Retinal pigment epithelial cell (primary cell): ENCODE measurements at regions not wholly inside any gene's neighbourhood (a gene's known extent, or its start where the extent isn't known, plus 50 kb on each side); places are given as distances from the start of the nearest gene placed in this dataset.

Experiments used
- DNase-seq: peaks from one replicate; pipeline ENCODE4 v3.0.0-alpha.2; 2010; ENCODE audit warnings: low read depth
- H3K4me3 ChIP-seq: 2 replicates; pipeline ENCODE4 v1.5.1; 2011; ENCODE audit warnings: mild to moderate bottlenecking, low read length, control low read depth, moderate library complexity
- CTCF ChIP-seq: conservative IDR thresholded peaks from 2 replicates; pipeline ENCODE4 v1.5.1; 2011; ENCODE audit warnings: low read depth, low read length, control low read depth, inconsistent platforms

DNA sequence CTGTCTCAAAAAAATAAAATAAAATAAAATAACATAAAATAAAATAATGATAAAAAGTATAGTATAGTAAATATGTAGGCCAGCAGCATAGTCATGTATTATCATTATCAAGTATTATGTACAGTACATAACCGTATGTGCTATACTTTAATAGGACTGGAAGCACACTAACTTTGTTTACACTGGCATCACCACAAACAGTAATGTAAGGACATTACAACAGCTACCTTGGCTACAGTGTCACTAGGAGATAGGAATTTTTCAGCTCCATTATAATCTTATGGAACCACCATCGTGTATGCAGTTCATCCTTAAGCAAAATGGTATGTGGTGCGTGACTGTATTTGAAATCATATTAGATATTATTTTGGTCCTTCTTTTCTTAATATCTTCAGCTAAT lies 1163.5 kb upstream of the LRRTM3 start:
- DNase-seq = no peak
- TF ChIP-seq CTCF = no peak
- no peak overlapping the region for H3K4me3 ChIP-seq

GRCh38 chr10:65765006-65765541 lies 1160.8 kb upstream of the LRRTM3 start:
- no peak overlapping the region for H3K4me3 ChIP-seq
- no peak for TF ChIP-seq CTCF
- DNase-seq = no peak

GRCh38 chr10:65769828-65770227 lies 1156.0 kb upstream of the LRRTM3 start:
- TF ChIP-seq CTCF = no peak
- DNase-seq = no peak

DNA sequence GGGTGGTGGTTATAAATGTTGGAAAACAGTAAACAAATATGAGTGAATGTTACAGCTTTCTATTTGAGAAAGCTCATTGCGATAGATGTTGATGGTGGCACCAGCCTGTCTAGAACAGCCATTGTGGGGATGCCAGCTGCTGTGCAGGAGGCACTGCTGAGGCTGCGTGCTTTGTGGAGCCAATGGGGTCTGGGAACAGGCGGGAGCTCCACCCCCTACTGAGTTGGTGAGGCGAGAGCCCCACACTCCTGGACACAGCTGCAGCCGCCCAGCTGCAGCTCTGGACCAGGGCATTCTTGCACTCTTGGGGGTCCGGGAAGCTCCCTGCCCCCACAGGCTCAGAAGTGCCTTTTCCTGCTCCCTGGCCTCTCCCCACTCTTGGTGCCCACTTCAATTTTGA lies 1147.1 kb upstream of the LRRTM3 start:
- TF ChIP-seq CTCF = no peak
- no peak overlapping the region for H3K4me3 ChIP-seq
- no peak for DNase-seq

More at GRCh38 chr10:65769828-65770227, 1156.0 kb upstream of the LRRTM3 start:
- H3K4me3 ChIP-seq = no peak overlapping the region

DNA sequence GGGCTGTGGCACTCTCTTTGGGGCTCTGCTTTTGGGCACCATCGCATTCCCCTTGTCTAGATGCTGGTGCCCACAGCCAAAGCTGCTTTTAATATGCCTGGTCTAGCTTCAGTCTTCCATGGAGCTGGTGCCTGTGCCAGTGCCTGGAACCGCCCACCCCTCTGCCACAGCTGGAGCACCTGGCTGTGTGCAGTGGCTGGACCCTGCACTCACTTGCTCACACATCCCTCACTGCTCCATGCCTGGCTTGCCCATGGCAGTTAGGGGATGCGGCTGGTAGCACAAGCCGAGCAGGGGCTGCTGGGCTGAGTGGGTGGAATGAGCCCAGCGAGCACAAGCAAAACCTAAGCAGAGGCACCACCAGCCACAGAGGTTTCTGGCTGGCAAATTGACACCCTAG lies 1145.9 kb upstream of the LRRTM3 start:
- H3K4me3 ChIP-seq = no peak overlapping the region
- TF ChIP-seq CTCF = no peak

DNA sequence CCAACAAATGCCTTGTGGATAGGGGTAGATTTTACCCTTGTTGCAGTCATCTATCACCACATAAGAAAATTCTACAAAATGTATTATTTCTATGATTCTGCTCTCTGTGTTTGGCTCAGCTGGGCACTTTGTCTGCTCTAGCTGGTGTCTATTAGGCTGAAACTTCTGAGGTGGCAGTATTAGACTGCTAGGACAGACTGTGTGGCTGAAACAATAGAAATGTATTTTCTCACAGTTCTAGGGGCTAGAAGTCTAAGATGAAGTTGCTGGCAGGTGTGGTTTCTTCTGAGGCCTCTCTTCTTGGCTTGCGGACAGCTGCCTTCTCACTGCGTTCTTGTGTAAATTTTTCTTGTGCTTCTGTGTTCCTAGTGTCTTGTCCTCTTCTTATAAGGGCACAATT lies 1139.6 kb upstream of the LRRTM3 start:
- DNase-seq = no peak
- TF ChIP-seq CTCF = no peak
- no peak overlapping the region for H3K4me3 ChIP-seq

More for the DNA sequence above, 1145.9 kb upstream of the LRRTM3 start:
- DNase-seq = no peak

- DNase-seq = no peak
- H3K4me3 ChIP-seq = no peak overlapping the region
- no peak for TF ChIP-seq CTCF
These were observed 1138.3 kb upstream of the LRRTM3 start for GRCh38 chr10:65787571-65787970.
